ENCODE measurements at regions not wholly inside any gene's neighbourhood (a gene's known extent, or its start where the extent isn't known, plus 50 kb on each side); places are given as distances from the start of the nearest gene placed in this dataset.

DNA sequence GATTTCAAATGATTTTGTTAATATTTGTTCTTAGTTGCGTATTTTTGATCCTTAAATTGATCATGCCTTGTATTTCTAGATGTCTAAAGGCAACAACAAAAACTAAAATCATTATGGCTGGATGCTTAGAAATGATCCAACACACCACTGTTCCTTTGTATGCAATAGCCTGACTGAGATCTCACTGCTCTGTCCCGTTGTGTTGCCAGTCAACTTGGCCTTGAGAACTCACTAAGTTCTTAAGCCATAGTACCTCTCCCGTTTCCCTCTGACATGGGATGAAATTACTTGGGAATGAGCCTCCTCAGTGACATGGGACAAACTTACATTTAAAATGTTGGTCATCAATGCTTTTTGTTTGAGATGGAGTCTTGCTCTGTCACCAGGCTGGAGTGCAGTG, 222.0 kb upstream of the HS6ST1 start:
- TF ChIP-seq POLR2A (IDR thresholded peaks at IDR 0.05), result no peak
- TF ChIP-seq, protein P1, sequence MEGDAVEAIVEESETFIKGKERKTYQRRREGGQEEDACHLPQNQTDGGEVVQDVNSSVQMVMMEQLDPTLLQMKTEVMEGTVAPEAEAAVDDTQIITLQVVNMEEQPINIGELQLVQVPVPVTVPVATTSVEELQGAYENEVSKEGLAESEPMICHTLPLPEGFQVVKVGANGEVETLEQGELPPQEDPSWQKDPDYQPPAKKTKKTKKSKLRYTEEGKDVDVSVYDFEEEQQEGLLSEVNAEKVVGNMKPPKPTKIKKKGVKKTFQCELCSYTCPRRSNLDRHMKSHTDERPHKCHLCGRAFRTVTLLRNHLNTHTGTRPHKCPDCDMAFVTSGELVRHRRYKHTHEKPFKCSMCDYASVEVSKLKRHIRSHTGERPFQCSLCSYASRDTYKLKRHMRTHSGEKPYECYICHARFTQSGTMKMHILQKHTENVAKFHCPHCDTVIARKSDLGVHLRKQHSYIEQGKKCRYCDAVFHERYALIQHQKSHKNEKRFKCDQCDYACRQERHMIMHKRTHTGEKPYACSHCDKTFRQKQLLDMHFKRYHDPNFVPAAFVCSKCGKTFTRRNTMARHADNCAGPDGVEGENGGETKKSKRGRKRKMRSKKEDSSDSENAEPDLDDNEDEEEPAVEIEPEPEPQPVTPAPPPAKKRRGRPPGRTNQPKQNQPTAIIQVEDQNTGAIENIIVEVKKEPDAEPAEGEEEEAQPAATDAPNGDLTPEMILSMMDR (IDR thresholded peaks at IDR 0.05 in 4 of 5, conservative IDR thresholded peaks at IDR 0.05 in 1 of 5), result no peak
